HEK293T (cell line): ENCODE measurements at regions not wholly inside any gene's neighbourhood (a gene's known extent, or its start where the extent isn't known, plus 50 kb on each side); places are given as distances from the start of the nearest gene placed in this dataset.

ENCODE experiments used
- BHLHE40 ChIP-seq: fragments of 450-650 bp; IDR thresholded peaks from 2 replicates; pipeline ENCODE4 v1.6.1; 2016; ENCODE audit warnings: mild to moderate bottlenecking, moderate library complexity, borderline replicate concordance
- ELF4 ChIP-seq: fragments of 450-650 bp; IDR thresholded peaks from 2 replicates; pipeline ENCODE4 v1.6.1; 2017; ENCODE audit warnings: antibody characterized with exemption
- FOXA1 ChIP-seq: fragments of 450-650 bp; IDR thresholded peaks from 2 replicates; pipeline ENCODE4 v1.6.1; 2016; ENCODE audit warnings: mild to moderate bottlenecking
- FOXM1 ChIP-seq: fragments of 450-650 bp; IDR thresholded peaks from 2 replicates; pipeline ENCODE4 v1.6.1; 2017; ENCODE audit warnings: mild to moderate bottlenecking, borderline replicate concordance
- HDGF ChIP-seq: fragments of 450-650 bp; IDR thresholded peaks from 2 replicates; pipeline ENCODE4 v1.6.1; 2017; ENCODE audit warnings: antibody characterized with exemption, borderline replicate concordance
- L3MBTL2 ChIP-seq: fragments of 450-650 bp; conservative IDR thresholded peaks from 2 replicates; pipeline ENCODE4 v1.6.1; 2016; ENCODE audit warnings: mild to moderate bottlenecking
- LEF1 ChIP-seq: fragments of 450-650 bp; IDR thresholded peaks from 2 replicates; pipeline ENCODE4 v1.6.1; 2017; ENCODE audit warnings: mild to moderate bottlenecking, borderline replicate concordance
- NFRKB ChIP-seq: fragments of 450-650 bp; IDR thresholded peaks from 2 replicates; pipeline ENCODE4 v1.6.1; 2016; ENCODE audit warnings: mild to moderate bottlenecking, moderate library complexity
- SP1 ChIP-seq: fragments of 450-650 bp; IDR thresholded peaks from 2 replicates; pipeline ENCODE4 v1.6.1; 2017
- SUZ12 ChIP-seq: fragments of 450-650 bp; IDR thresholded peaks from 2 replicates; pipeline ENCODE4 v1.6.1; 2016; ENCODE audit warnings: mild to moderate bottlenecking
- TARDBP ChIP-seq: fragments of 450-650 bp; IDR thresholded peaks from 2 replicates; pipeline ENCODE4 v1.6.1; 2016
- ZNF384 ChIP-seq: fragments of 450-650 bp; IDR thresholded peaks from 2 replicates; pipeline ENCODE4 v1.6.1; 2016
- TF ChIP-seq, protein P1 (sequence below): fragments of 450-650 bp; IDR thresholded peaks from 2 replicates; pipeline ENCODE4 v1.6.1; 2016

- TF ChIP-seq BHLHE40 (no peak), NFRKB (no peak), ELF4 (no peak), TARDBP (no peak), FOXM1 (no peak), SP1 (no peak), ZNF384 (no peak), FOXA1 (no peak), HDGF (no peak), LEF1 (no peak), SUZ12 (no peak), L3MBTL2 (no peak)
- TF ChIP-seq, protein P1, sequence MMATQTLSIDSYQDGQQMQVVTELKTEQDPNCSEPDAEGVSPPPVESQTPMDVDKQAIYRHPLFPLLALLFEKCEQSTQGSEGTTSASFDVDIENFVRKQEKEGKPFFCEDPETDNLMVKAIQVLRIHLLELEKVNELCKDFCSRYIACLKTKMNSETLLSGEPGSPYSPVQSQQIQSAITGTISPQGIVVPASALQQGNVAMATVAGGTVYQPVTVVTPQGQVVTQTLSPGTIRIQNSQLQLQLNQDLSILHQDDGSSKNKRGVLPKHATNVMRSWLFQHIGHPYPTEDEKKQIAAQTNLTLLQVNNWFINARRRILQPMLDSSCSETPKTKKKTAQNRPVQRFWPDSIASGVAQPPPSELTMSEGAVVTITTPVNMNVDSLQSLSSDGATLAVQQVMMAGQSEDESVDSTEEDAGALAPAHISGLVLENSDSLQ: no peak
Measured at GRCh38 chr2:107222466-107222865, 336.5 kb upstream of the ST6GAL2 start.
